ENCODE measurements at regions not wholly inside any gene's neighbourhood (a gene's known extent, or its start where the extent isn't known, plus 50 kb on each side); places are given as distances from the start of the nearest gene placed in this dataset.
"Not testable (repeated sequence)": the region's sequence is repeated elsewhere in the genome, so short reads cannot be mapped to it uniquely, and the experiment has no call there.

- no peak for TF ChIP-seq CTCF (IDR thresholded peaks at IDR 0.05)
- ATAC-seq (ENCODE audit: low FRiP score) (no peak), DNase-seq (ENCODE audit: low spot score) (no peak)
Measured at GRCh38 chr4:29718136-29718535, 1002.0 kb upstream of the PCDH7 start.

GRCh38 chr4:29722253-29722652 lies 997.9 kb upstream of the PCDH7 start:
- no peak for TF ChIP-seq CTCF (IDR thresholded peaks at IDR 0.05)
- DNase-seq (ENCODE audit: low spot score) (no peak), ATAC-seq (ENCODE audit: low FRiP score) (no peak)

- no peak for ATAC-seq (ENCODE audit: low FRiP score)
Measured at GRCh38 chr4:29726938-29727337, 993.2 kb upstream of the PCDH7 start.

GRCh38 chr4:29734343-29735213 lies 985.6 kb upstream of the PCDH7 start:
- no peak for ATAC-seq (ENCODE audit: low FRiP score)
- TF ChIP-seq CTCF (IDR thresholded peaks at IDR 0.05) = no peak
- no peak for DNase-seq (ENCODE audit: low spot score)

More at GRCh38 chr4:29726938-29727337, 993.2 kb upstream of the PCDH7 start:
- DNase-seq (ENCODE audit: low spot score) = no peak
- TF ChIP-seq CTCF (IDR thresholded peaks at IDR 0.05) = no peak

GRCh38 chr4:29756966-29757365 lies 963.2 kb upstream of the PCDH7 start:
- DNase-seq (ENCODE audit: low spot score) = no peak
- ATAC-seq (ENCODE audit: low FRiP score) = no peak
- no peak for TF ChIP-seq CTCF (IDR thresholded peaks at IDR 0.05)

GRCh38 chr4:29762151-29762550 lies 958.0 kb upstream of the PCDH7 start:
- ATAC-seq (ENCODE audit: low FRiP score) (no peak), DNase-seq (ENCODE audit: low spot score) (no peak)
- TF ChIP-seq CTCF (IDR thresholded peaks at IDR 0.05) = no peak

- no peak for DNase-seq (ENCODE audit: low spot score)
- TF ChIP-seq CTCF (IDR thresholded peaks at IDR 0.05) = no peak
- no peak for ATAC-seq (ENCODE audit: low FRiP score)
Measured at GRCh38 chr4:29770627-29771026, 949.5 kb upstream of the PCDH7 start.

- not testable (repeated sequence) for DNase-seq (ENCODE audit: low spot score); ATAC-seq (ENCODE audit: low FRiP score)
Measured at GRCh38 chr4:29788123-29788522, 932.0 kb upstream of the PCDH7 start.

Data from omental fat pad (tissue), 3 donors.